ENCODE measurements at regions not wholly inside any gene's neighbourhood (a gene's known extent, or its start where the extent isn't known, plus 50 kb on each side); places are given as distances from the start of the nearest gene placed in this dataset.

DNA sequence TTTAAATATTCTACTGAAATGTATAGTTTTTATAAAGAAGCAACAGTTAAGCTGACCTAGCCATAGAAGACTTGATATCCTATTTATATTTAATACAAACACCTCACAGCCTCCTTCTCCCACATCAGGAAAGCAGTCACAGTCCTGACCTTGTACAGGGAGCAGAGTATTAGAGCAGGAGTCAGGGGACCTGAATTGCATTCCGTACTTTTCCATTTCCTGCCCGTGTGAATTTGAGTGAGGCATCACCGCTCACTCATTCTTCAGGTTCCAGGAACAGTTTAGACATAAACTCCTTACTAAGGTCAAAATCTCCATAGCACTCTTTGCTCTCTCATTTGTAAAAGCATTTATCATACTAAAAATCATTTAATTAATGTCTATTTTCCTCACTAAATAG, 482.5 kb upstream of the FAT3 start:
- no peak for DNase-seq

DNA sequence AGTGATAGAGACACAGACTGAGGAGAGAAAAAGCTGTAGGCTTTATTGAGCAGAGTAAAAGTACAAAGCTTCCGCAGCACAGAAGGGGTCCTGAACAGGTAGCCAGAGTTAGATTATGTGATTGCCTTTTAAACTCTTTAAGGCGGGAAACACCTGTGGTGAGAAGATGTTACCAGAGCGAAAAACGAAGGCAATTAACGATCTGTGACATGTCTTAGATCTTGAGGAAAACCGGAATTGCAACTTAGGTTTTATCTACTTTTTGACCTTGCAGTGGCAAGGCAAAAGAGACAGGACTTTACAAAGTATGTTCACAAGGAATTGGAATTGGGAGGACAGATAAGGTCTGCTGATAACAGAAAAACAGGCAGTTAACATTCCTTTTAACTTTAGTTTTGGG, 493.6 kb upstream of the FAT3 start:
- DNase-seq: no peak

DNA sequence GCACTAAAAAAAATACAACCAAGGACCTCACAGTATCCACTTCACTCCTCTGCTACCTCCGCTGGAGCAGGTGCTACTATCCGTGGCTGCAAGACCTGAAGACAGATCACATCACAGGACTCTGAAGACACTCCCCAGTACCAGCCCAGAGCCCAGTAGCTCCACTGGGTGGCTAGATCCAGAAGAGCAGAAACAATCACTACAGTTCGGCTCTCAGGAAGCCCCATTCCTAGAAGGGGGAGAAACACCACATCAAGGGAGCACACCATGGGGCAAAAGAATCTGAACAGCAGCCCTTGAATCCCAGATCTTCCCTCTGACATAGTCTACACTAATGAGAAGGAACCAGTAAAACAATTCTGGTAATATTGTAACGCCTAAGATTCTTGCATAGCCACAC, 494.0 kb upstream of the FAT3 start:
- DNase-seq: no peak

DNA sequence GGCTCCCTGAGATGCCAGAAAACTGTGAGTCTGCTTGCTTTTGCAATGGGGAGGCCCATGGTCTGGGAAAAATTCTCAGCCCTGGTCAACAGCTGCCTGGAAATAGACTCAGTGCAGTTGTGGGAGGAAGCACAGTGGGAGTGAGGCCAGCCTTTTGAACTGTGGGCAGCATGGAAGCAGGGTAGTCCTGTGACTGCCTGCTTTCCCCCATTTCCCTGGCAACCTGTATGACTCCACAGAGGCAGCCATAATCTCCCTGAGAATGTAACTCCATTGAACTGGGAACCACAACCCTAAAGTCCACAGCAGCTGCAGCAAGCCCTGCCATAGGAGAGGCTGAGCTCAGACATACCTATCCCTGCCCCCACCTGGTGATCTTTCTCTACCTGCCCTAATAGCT, 494.6 kb upstream of the FAT3 start:
- DNase-seq: no peak

DNA sequence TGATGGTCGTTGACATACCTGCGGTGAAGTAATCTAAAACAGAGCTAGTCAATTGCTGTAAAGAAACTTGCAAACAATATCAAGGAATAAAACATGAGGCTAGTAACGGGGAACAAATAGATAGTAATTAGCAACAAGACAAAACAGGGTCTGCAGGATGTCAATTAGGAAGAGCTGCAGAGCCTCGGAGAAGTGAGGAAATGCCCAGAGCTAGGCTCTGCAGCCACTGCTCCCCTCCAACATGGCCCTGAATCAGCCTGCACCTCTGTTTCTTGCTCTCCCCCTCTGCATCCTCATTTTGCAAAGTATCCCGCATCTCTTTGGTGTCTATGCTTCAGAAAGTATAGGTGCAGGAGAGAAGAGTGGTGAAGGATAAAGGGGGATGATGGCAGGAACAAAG, 507.4 kb upstream of the FAT3 start:
- no peak for DNase-seq

DNA sequence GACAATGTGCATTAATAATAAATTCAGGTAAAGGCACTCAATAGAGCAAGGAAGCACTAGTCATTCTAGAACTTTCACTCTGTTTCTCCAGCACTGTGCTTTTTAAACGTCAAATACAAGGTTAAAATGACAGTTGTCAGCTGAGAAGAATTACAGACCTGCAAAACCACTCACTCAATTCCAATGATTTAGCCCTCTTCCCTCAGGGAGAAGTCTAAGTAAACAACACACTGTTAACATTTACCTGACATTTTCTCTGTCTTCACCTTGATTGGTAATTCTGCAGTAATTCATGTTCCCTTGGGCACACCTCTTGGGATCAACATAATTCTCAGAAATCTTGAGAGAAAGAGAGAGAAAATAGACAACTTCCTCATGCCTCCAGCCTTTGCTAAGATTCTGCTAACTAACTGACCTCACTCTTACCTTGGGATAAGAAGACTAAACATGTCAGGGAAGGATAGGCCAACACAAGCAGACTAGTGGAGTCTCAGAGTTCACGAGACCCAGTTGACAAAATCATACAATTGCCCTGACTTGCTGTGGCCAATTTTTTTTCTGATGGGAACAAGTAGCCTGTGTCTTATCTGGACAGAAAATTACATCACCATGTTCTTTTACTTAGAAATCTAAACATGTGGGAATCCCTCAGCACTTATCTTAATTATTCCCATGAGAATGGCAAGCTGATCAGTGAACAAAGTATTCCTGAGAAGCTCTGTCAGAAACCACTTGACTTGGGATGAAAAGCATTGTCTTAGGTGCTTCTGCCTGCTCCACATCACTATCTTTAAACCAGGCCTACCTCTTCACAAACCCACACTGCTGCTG, 516.8 kb upstream of the FAT3 start:
- DNase-seq: no peak

DNA sequence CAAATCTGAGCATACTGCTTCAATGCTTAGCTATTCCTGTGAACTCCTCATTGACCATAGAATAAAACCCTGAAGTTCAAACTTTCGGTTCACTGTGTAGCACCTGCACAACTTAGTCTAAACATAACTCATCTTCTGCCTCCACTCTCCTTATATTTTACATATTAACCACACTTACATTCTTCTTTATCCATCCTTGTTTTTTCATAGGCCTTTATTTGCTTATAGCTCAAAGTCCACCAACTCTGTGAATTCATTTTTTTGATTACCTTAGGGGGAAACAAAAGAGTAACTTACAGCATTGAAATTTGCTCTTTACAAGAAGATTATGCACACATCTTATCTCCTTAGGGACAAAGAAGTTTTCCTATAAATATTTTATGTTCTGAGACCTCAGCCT, 521.6 kb upstream of the FAT3 start:
- no peak for DNase-seq

DNA sequence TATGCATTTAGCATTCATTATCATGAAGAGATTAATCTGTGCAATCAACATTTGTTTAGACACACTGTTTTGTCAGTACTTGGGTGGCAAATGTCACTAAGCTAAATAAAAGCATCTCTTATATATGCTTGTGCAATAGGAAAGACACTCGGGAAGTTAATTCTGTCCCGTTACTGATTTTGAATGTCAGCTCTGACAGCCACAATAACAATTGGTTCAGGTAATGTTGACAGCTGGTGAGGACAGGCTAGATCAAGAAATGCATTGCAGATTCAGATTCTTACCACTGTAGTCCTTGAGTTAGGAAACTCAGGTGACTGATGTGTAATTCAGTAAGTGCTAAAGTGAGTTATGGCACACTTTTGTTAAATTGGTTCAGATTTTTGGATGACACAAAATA, 523.8 kb upstream of the FAT3 start:
- DNase-seq: no peak

DNA sequence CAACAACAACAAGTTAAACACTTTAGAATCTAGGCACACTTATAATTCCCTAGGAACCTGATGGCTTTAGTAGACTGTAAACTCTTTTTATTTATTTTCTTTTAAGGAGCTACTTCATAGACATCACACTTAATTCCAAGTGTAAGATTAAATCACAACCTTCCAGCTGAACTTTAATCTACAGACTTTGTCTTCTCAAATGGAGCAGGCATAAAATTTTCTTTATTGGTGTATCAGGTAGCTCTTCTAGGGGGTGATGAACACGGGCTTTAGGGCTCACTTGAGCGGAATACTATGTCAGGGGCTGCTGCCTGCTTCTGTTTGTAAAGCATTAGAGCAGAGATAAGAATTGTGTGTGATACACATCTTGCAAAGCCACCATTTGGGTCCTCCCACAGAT, 525.8 kb upstream of the FAT3 start:
- DNase-seq: no peak

DNA sequence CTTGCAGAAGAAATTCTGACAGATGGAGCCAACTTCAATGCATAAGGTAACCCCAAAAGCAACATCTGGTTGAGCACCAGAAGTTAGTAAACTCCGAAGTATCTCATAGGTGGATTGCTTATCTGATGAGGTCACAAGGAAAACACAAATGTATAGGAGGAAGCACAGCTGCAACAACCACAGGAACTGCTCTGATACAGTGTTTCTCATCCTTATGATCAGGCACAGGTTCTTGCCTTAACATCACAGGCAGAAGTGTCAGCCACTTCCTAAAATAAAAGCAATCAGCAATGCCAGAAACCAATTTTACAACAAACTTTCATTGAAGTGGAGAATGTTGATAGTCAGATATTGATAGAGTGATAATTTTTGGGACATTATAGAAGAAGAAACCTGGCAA, 530.3 kb upstream of the FAT3 start:
- no peak for DNase-seq

DNA sequence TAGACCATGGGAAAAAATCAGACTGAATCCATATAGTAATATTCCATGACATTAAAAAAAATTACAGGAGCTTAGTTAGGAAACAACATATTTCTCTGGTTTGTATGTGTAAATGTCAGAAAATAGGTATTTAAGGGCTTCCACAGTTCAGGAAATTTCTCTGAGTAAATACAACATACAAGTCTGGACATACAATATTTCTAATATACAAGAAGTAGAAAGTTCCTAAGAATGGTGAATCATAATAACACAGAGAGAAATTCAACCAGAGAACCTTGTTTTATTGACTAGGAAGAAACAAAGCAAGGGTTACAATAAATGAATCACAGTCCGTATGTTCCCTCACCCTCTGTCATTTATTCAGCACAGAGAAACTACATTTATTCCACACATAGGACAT, 532.7 kb upstream of the FAT3 start:
- no peak for DNase-seq

DNA sequence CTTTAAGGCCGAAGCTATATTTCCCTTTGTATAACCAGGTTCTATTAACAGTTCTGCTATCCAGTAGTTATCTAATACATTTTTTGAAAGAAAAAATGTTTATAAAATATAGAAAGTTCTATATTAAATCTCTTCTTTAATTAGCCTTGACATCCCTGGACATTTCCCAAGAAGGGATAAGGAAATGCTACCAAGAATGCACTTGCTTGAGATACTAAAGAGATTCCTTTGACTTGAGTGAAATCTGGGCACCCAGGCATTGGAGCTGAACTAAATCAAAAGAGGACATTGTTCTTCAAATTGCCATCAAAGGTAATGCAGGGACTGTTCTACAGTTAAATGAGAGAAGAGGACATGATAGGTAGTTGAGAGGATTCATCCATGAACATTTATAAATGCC, 535.9 kb upstream of the FAT3 start:
- no peak for DNase-seq

DNA sequence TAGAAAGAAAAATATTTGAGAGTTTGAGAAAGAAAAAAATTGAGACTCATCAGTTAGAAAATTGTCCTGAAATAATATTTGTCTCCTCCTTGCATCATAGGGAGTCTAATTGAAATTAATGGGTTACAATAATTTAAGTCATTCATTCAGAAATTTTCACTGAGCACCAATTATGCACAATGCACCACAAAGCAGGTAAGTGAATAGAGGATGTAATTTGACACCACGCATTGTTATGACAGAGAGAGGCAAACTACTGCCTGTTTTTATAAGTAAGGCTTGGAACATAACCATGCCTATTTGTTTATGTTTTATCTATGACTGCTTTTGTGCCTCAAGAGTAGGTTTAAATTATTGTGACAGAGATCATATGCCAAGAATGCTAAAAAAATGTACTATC, 537.9 kb upstream of the FAT3 start:
- no peak for DNase-seq

DNA sequence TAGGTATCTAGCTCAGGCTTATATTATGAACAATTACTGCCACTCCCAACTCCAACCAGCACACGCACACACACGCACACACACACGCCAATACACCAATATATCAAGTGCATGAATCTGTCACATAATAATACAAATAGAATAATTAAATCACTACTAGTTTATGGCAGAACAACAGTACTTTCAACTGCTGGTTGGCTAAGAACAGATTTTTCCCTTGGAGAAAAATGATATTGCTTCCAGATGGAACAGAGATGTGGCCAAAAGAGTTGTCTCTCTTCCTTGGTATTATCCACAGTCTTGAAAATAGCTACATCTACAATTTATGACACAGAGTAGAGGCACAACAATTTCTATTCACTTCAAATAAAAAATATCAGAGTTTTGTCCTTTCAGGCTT, 538.3 kb upstream of the FAT3 start:
- no peak for DNase-seq

DNA sequence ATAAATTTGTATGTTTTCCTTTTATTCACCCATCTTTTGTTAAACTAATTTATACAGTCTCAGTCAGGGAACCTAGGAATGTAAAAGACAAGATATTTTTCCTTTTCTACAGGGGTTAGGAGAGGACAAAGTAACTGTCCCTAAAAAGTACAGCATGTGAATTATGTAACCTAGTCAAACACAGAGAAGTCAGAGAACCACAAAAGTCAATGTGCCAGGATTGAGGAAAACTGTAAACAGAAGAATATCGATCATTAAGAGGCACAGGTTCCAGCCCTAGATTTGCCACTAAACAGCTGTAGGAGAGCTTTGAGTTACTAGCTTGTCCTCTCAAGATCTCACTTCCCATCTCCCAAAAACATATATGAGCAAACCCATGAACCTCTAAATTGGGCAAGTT, 550.9 kb upstream of the FAT3 start:
- no peak for DNase-seq

DNA sequence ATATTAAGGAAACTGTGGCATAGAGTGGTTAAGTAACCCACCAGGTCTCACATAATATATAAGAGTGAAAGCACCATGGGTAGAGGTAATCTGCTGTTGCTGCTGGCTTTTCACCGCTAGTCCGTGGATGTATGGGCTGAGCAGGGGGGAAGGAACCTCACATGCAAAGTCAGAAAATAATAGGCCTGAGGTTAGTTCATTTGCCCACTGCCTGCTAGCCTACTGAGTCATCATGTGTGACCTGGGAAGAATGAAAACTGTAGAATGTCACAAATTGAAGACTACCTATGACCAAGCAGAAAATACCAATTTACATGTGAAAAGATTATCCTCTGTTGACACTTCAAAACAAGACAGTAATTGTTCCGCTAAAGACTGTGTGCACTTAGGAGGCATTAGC, 560.1 kb upstream of the FAT3 start:
- DNase-seq: no peak

DNA sequence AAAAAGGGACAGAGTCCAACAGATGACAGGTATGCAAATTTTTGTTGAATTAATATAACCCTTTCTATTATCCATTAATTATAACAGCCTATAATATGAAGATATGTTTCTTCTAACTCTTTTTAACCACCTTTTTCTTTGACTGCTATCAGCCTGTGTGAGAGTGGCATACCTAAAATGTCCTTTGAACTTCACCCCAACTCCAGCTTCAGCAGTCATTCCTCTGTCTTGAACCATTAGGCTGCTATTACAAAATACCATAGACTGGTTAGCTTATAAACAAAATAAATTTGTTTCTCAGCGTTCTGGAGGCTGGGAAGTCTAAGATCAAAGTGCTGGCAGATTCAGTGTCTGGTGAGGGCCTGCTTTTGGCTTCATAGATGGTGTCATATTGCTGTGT, 564.6 kb upstream of the FAT3 start:
- DNase-seq: no peak

DNA sequence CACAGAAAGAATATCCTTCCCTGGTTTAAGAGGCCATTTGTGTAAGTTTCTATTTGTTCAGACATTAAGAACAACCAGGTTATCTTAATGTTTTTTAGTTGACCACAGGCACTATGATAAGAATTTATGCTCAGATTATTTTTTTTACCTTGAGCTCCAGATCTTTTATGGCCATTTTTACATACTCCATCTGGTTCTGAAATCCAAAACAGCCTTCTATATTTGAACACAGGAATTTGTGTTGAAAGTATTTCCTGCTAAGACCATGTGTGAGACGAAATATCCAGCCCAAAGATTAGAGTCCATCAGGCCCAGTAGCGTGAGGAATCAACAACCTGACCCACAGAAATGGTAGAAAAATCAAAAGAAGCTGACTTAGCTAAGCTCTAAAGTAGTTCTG, 569.9 kb upstream of the FAT3 start:
- DNase-seq: no peak

DNA sequence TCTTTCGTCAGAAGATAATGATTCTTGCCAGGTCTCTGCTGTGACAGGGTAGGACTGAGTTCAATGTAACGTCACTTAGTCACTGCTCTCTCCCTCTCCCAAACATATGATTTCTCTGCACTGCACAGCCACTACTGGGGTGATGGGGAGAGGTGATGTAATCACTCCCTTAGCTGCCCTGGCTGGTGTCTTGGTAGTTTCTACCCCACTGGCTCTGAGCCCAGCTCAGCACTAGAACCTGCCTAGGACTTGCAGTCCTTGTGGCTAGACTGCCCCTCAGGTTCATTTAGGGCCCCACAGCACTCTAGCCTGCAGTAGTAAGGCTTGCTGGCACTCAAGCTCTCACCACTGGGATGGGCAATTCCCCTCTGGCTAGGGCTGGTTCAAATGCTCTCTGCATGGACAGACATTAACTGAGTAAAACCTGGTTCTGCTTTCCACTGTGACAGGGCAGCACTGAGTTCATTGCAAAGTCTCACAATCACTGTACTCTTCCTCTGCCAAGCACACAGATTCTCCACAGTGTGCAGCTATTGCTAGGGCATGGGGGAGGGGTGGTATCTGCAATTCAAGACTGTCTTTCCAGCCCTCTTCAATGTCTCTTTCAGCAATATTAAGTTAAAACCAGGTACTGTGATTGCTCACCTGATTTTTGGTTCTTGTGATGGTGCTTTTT, 571.4 kb upstream of the FAT3 start:
- no peak for DNase-seq

DNA sequence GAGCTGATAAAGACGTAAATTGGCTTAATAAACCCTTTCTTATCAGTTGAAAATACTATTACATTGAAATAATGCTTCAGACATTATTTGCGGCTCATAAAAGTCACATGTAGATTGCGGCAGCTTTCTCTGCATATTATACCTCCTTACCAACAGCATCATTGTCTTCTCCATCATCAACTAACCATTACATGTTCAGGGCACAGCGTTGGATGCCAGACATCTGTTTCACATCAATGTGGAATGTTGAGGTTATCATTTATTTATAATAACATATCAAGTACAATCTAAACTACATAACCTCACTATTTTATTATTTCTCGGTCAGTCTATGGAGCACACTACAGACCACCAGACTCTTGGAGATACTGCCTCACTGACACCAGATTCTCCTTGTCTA, 573.8 kb upstream of the FAT3 start:
- no peak for DNase-seq

DNA sequence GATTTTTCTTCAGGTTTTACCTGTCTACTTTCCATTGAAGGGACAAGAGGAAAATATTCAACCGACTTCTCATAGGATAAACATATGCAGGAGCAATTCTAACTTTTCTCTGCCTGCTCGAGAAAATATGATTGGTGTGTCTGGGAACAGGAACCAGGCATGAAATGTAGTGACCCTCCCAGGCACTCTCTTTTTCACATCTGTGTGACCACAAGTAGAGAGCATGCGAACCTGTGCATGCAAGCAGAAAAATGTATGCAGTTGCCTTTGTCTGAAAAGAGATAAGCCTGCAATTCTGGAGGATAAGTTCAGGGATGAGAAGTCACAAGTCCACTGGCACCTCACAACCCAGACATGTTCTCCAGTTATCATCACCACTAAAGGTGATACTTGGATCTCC, 583.5 kb upstream of the FAT3 start:
- no peak for DNase-seq

DNA sequence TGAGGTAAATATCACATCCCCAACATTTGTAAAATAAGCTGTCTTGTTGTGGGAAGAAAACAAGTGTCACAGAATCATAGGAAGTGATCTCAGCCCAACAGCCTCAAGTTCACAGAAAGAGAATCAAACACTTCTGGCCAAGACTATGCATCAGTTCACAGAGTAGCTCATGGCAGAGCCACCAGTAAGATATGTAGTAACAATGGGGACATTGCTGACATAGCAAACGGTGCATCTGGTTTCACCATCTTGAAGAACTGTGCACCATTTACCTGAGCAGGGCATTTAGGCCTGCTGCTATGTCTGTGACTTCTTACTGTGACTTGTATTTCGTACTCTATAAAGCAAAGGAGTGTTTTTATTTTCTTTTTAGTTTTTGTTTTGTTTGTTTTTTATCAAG, 585.3 kb upstream of the FAT3 start:
- no peak for DNase-seq

DNA sequence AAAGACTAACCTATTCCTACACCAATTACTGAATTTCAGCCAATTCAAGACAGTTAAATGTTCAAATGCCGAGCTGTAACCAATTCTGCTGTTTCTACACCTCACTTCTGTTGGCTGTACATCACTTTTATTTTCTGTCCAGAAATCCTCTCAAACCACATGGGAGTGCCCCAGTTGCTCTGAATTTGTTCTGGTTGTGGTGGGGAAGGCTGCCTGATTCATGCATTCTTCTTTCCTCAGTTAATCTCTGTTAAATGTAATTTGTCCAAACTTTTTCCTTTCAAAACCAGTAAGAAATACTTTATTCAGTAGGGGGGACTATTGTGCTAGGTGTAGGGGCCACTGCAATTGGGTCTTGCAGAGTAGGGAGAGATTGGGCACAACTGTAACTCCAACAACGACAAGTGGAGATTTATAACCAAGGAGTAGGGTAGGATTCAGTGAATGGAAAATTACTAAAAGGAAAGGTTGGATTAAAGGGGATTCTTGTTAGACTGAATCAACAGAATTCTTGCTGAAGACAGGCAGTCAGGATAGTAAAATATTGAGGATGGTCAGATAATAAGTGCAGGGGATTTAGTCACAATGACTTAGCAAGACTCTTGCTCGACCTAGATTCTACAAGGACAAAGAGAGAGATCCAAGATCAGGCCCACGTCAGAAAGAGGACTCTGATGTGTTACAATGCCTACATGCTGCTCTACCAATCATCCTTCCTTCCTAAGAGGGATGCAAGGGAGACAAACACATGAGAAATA, 593.5 kb upstream of the FAT3 start:
- no peak for DNase-seq

DNA sequence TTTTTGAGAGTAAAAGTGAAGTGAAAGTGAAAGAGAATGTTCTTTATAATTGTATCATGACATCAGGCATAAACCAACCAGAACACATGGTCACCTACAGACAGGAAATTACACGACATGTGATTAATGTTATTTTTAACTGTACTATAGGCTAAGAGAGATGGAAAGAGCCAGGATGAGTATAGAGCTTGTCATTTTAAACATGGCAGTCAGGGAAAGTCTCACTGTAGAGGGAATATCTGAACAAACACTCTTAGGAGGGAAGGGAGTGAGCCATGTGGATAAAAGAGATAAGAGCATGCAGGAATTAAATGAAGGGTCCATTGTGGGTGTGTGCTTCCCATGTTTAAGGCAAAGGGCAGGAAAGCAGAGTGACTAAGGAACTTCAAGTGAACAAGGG, 599.1 kb upstream of the FAT3 start:
- no peak for DNase-seq
